ENCODE measurements at regions not wholly inside any gene's neighbourhood (a gene's known extent, or its start where the extent isn't known, plus 50 kb on each side); places are given as distances from the start of the nearest gene placed in this dataset.

GRCh38 chrX:69221239-69222102 is 56.2 kb upstream of the PJA1 start:
- TF ChIP-seq CTCF (conservative IDR thresholded peaks at IDR 0.05; ENCODE audit: low read length) (no peak), EZH2phosphoT487 (IDR thresholded peaks at IDR 0.05; ENCODE audit: borderline replicate concordance) (no peak)

Measured in Loucy (cell line).